ENCODE measurements at regions not wholly inside any gene's neighbourhood (a gene's known extent, or its start where the extent isn't known, plus 50 kb on each side); places are given as distances from the start of the nearest gene placed in this dataset.

- TF ChIP-seq BACH2 (CRISPR knock-in tag; IDR thresholded peaks at IDR 0.05; ENCODE audit: borderline replicate concordance) (no peak), ZNF70 (CRISPR knock-in tag; IDR thresholded peaks at IDR 0.05) (no peak)
Measured at GRCh38 chr1:187837787-187838186, 1009.0 kb downstream of the PLA2G4A start (continued).

GRCh38 chr1:187838335-187839293 is 1009.9 kb downstream of the PLA2G4A start:
- ATAC-seq: no peak
- TF ChIP-seq ARNTL (CRISPR knock-in tag; IDR thresholded peaks at IDR 0.05; ENCODE audit: borderline replicate concordance, low read depth): no peak
- no peak for TF ChIP-seq ZC3H10 (CRISPR knock-in tag; IDR thresholded peaks at IDR 0.05)
- no peak for TF ChIP-seq SNAI2 (CRISPR knock-in tag; IDR thresholded peaks at IDR 0.05)
- no peak for TF ChIP-seq TSHZ2 (CRISPR knock-in tag; IDR thresholded peaks at IDR 0.05)
- TF ChIP-seq OSR1 (CRISPR knock-in tag; IDR thresholded peaks at IDR 0.05): no peak
- TF ChIP-seq ZNF565 (CRISPR knock-in tag; conservative IDR thresholded peaks at IDR 0.05; ENCODE audit: low read depth): no peak
- no peak for TF ChIP-seq ZNF70 (CRISPR knock-in tag; IDR thresholded peaks at IDR 0.05)
- TF ChIP-seq CSDC2 (CRISPR knock-in tag; IDR thresholded peaks at IDR 0.05): no peak
- no peak for TF ChIP-seq ISL1 (CRISPR knock-in tag; IDR thresholded peaks at IDR 0.05)
- TF ChIP-seq CREB5 (CRISPR knock-in tag; IDR thresholded peaks at IDR 0.05; ENCODE audit: low read depth): no peak
- no peak for TF ChIP-seq ZNF8 (CRISPR knock-in tag; IDR thresholded peaks at IDR 0.05)
- TF ChIP-seq GLIS3 (CRISPR knock-in tag; IDR thresholded peaks at IDR 0.05): no peak
- TF ChIP-seq CSRNP3 (CRISPR knock-in tag; IDR thresholded peaks at IDR 0.05): no peak
- TF ChIP-seq TOX (CRISPR knock-in tag; IDR thresholded peaks at IDR 0.05; ENCODE audit: borderline replicate concordance): no peak
- TF ChIP-seq ESRRG (CRISPR knock-in tag; IDR thresholded peaks at IDR 0.05): no peak
- no peak for TF ChIP-seq ZFP3 (CRISPR knock-in tag; IDR thresholded peaks at IDR 0.05)

- ATAC-seq: no peak
- TF ChIP-seq SNAI2 (CRISPR knock-in tag; IDR thresholded peaks at IDR 0.05) (no peak), ZC3H10 (CRISPR knock-in tag; IDR thresholded peaks at IDR 0.05) (no peak), GLIS3 (CRISPR knock-in tag; IDR thresholded peaks at IDR 0.05) (no peak), CSRNP3 (CRISPR knock-in tag; IDR thresholded peaks at IDR 0.05) (no peak), ISL1 (CRISPR knock-in tag; IDR thresholded peaks at IDR 0.05) (no peak), CREB5 (CRISPR knock-in tag; IDR thresholded peaks at IDR 0.05; ENCODE audit: low read depth) (no peak), TSHZ2 (CRISPR knock-in tag; IDR thresholded peaks at IDR 0.05) (no peak), BACH2 (CRISPR knock-in tag; IDR thresholded peaks at IDR 0.05; ENCODE audit: borderline replicate concordance) (no peak), ZNF70 (CRISPR knock-in tag; IDR thresholded peaks at IDR 0.05) (no peak), TCF4 (CRISPR knock-in tag; IDR thresholded peaks at IDR 0.05; ENCODE audit: borderline replicate concordance) (no peak), ZNF8 (CRISPR knock-in tag; IDR thresholded peaks at IDR 0.05) (no peak), ZFP3 (CRISPR knock-in tag; IDR thresholded peaks at IDR 0.05) (no peak), ARNTL (CRISPR knock-in tag; IDR thresholded peaks at IDR 0.05; ENCODE audit: borderline replicate concordance, low read depth) (no peak), RARB (CRISPR knock-in tag; IDR thresholded peaks at IDR 0.05) (no peak), PATZ1 (CRISPR knock-in tag; IDR thresholded peaks at IDR 0.05; ENCODE audit: borderline replicate concordance) (no peak)
Measured at GRCh38 chr1:187839873-187840272, 1011.1 kb downstream of the PLA2G4A start.

Data from SK-N-SH treated with all-trans-retinoic acid at 6 μM for 48 hours (cell line).